MM.1S (cell line): ENCODE measurements at regions not wholly inside any gene's neighbourhood (a gene's known extent, or its start where the extent isn't known, plus 50 kb on each side); places are given as distances from the start of the nearest gene placed in this dataset.

ENCODE experiments used
- CTCF ChIP-seq: fragments of 300-600 bp; sonication (generic); IDR thresholded peaks from 2 replicates; pipeline ENCODE4 v1.5.1; 2016; ENCODE audit warnings: antibody characterized with exemption, low read length, mixed read lengths
- EZH2 ChIP-seq: fragments of 300-600 bp; sonication (generic); optimal IDR thresholded peaks from 2 replicates; pipeline ENCODE3; 2017; ENCODE audit warnings: low read depth, mild to moderate bottlenecking, antibody characterized with exemption, low read length, mixed read lengths
- EZH2phosphoT487 ChIP-seq: fragments of 300-600 bp; sonication (generic); IDR thresholded peaks from 2 replicates; pipeline ENCODE4 v1.6.1; 2018; ENCODE audit warnings: antibody characterized with exemption, low read length

- no peak for TF ChIP-seq CTCF
- TF ChIP-seq EZH2: no peak
- TF ChIP-seq EZH2phosphoT487: no peak
Observed at GRCh38 chr11:116544721-116545120, 228.1 kb downstream of the BUD13 start.
